ENCODE measurements at regions not wholly inside any gene's neighbourhood (a gene's known extent, or its start where the extent isn't known, plus 50 kb on each side); places are given as distances from the start of the nearest gene placed in this dataset.

- no peak for DNase-seq
Measured at GRCh38 chr2:64322433-64322832, 131.5 kb upstream of the LGALSL start.

DNA sequence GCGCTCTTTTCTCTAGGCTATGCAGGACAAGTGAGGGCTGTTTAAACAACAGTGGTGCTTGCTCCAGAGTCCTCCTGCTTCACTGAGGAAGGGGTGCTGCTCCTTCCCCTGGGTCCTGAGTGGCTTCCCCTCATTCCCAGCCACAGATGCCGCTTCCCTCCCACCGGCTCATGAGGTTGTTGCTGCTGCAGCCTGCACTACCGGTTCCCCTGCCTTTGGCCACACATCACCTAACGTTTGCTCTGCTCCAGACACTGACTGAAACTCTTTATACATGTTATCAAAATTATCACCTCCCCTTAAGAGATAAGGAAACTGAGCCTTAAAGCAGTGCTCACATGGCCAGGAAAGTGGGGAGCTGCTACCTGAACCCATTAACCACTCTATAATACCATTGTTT, 130.8 kb upstream of the LGALSL start:
- no peak for DNase-seq

DNA sequence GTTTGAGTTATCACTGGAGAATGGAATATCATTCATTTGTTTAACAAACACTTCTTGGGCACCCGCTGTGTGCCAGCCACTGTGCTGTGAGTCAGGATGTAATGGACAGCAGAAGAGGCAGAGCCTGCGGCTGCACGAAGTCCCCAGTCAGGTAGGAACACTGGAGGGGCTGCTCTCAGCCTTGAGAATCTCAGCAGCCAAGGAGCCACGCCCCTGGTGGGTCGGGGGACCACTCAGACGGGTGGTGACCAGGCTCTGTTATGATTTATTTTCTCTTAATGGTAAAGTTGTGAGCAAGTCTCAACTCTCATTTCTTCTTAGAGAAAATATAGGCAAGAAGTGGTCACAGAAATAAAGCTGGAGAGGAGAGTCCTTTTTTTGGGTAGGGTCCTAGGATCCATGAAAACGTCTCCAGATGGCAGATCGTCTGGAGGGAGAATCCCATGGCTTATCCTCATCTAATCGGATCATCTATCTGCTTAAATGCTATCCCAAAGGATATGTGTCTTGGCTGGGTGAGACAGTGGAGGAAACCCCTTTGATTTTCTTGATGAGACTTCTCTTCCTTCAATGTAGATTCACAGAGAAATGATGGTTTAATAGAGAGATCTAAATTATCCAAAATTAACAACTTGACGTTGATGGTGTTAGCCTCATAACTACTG, 129.1 kb upstream of the LGALSL start:
- DNase-seq = no peak

DNA sequence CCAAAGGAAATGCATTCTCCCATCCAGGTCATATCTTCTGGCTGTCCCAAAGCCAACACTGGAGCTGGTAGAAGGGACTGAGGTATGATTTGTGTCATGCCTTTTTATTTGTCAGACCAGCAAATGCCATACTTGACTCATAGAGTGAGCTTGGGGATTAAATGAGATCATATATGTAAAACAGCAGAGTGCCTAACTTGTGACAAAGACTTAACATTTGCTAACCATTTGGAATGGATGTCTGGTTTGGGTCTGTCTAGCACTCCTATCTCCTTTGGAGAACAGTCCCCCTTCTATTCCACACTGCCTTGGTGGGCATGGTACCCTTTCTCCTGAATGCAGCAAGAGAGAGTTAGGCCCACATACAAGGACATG, 128.5 kb upstream of the LGALSL start:
- DNase-seq = peak; percentile 36

DNA sequence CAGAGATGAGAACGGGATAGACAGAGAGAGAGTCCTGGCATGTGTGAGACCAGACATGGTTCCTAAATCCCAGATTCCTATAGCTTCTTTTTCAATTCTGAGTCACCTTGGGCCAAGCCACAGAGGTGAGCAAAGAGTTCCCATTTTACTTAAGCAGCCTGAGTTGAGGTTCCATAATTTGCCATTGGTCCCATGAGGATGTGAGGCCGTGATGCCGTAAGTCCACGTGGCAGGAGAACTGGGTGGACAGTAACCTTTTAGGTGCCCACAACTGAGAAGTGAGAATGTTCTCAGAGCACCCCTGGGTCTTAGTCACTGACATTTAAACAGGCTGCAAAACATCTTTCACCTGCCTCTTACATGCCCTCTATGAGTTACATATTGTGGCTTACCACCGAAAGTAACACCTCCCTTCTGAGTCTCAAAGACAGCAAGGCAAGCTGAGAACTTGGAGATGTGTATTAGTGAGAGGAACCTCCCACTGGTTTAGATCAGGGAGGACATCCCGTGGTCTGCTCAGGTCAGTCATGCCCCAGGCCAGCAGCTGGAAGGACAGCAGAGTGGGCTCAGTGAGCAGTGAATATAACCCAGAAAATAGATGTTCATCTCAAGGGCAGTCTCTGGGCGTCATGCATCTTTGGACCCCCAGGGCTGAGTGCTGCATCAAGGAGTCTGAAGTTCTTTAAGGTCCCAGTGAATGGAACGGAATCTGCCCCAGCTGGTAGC, 127.9 kb upstream of the LGALSL start:
- no peak for DNase-seq

DNA sequence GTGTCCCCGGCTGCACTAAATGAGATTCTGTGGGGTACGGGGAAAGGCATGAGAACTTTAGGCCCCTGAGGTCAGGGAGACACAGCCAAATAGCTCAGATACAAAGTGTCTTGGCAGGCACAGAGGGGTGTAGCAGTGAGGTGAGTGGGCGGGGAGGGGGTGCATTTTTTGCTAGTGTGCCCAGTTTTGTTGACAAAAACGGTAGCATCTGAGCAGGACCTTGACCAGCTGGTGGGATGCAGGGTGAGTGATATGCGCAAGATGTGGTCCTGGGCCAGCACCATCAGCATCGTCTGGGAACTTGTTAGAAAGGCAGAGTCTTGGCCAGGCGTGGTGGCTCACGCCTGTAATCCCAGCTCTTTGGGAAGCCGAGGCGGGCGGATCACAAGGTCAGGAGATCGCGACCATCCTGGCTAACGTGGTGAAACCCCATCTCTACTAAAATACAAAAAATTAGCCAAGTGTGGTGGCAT, 127.3 kb upstream of the LGALSL start:
- no peak for DNase-seq

DNA sequence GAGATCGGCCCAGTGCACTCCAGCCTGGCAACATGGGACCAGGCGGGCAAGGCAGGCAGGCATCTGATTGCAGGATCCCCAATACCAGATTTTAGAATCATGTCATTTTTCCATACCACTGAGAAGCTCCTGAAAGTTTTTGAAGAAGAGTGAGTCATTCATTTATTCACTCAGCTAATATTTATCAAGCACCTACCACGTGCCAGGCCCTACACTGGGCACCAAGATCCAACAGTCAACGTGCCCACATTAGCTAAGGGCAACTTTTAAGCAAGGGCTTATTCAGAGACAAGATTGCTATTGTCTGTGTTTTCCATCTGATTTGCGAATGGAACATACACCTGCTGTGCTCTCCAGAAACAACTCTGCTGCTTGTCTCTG, 126.8 kb upstream of the LGALSL start:
- no peak for DNase-seq

DNA sequence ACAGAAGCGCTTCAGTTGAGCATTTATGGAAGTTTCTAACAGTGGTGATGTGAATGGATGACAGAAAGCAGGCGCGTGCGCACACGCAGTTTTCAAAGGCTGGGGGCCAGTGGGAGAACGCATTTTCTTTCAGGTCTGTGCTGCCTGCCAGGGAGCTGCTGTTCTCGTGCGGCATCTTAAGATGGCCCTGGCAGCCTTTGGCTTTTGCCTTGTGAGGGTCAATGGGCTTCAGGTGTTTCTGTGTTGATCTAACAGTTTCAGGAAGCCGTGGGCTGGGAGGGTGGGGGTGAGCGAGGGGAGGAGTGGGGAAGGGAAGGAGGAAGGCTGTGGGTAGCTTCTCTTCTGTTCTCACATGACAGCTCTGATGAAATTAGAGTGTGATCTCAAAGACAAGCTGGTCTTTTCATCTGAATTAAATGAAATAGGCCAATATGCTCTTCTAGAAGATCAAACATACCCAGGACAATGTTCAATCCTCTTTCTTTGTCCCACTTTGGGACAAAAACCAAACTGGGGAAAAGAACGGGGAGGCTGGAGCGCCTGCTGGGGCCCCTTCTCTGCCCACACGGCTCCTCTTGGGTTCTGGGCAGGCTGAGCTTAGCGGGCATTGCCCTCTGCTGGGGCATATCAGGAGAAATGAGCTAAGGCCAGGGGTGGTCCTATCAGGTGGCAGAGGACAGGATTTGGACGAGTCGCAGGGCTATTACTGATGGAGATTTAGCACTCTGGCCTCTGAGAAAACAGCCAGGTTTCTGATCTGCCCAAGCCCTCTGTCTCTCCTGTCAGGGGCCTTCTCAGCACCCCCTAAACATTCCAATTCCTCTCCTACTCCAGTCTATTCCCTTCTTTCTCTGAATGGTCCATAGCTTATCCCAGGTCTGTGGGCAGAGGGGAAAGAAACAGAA, 126.2 kb upstream of the LGALSL start:
- peak; percentile 24 for DNase-seq

GRCh38 chr2:64328415-64328722, 125.6 kb upstream of the LGALSL start:
- DNase-seq = peak; percentile 16

GRCh38 chr2:64328756-64329155, 125.2 kb upstream of the LGALSL start:
- no peak for DNase-seq

DNA sequence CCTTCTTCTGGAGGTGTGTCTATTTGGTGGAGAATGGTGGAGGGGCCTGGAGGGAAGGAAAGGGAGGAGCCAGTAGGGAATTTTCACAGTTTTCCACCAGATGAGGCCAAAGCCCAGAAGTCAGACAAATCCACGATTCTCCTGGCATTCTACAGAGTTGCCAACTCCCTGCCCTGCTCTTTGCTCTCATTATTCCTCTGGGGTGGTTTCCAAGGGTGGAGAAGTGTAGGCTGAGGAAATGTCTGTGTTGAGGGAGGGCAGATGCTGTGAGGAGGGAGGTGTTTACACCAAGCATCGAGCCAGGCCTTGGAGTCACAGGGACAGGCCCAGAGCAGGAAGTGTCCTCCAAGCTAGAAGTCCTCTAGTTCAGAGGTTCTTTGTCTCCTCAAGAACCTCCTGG, 124.1 kb upstream of the LGALSL start:
- DNase-seq = peak; percentile 19

GRCh38 chr2:64330281-64331113, 123.5 kb upstream of the LGALSL start:
- DNase-seq = peak; percentile 83

DNA sequence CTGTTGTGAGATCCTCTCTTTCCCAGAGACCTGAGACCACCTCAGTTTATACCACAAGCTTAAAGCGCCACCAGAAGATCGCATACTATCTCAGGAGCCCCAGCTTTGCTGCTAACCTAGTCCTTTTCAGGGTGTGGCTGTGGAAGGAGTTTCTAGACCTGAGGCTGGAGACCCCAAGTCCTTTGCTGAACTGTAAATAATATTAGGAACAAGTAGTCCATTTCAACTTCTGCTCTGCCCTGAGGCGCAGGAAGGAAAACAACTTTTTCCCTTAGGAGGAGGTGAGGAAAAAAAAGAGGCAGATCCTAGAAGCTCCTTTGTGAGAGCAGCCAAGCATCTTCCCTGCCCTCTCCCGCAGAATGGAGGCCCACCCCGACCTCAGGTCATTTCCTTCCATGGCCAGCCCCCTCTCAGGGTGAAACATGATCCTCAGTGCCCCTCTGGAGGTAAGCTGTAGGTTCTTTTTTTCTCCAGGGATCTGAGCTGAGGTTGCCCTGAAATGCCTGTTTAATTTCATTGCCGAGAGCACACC, 122.8 kb upstream of the LGALSL start:
- no peak for DNase-seq

GRCh38 chr2:64331849-64332699, 121.9 kb upstream of the LGALSL start:
- DNase-seq = no peak

DNA sequence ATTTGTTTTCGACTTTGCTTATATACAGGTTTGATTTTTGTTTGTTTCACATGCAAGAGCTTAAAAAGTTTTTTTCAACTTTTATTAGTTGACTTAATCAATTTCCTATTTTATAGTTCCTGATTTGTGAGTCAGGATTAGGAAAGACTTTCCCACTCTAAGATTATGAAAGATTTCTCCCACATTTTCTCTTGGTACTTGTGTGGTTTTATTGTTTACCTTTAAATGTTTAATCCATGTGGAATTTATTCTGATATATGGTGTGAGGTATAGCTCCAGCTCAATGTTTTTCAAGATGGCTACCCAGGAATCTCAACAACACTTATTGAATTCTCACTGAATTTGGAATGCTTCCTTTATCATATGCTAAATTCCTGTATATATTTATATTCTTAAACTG, 117.8 kb upstream of the LGALSL start:
- DNase-seq = no peak

GRCh38 chr2:64337314-64337713, 116.6 kb upstream of the LGALSL start:
- DNase-seq = no peak

DNA sequence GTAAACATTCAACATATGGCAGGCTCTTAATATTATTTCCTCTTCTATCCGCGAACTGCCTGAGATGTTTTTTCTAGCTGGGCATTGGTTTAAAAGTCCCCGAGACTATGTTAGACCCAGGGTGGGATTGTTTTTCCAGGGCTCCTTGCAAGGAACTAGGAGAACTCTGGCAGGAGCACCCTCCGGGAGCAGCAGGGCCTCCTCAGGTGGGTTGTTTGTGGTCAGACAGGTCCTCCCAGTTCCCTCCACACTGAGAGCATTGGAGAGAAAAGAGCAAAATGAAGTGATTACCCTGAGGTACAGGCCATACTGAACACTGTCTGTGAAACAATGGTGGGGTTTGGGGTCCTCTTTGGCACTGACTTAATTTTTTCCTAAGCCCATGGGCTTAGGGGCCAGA, 115.9 kb upstream of the LGALSL start:
- DNase-seq = no peak

DNA sequence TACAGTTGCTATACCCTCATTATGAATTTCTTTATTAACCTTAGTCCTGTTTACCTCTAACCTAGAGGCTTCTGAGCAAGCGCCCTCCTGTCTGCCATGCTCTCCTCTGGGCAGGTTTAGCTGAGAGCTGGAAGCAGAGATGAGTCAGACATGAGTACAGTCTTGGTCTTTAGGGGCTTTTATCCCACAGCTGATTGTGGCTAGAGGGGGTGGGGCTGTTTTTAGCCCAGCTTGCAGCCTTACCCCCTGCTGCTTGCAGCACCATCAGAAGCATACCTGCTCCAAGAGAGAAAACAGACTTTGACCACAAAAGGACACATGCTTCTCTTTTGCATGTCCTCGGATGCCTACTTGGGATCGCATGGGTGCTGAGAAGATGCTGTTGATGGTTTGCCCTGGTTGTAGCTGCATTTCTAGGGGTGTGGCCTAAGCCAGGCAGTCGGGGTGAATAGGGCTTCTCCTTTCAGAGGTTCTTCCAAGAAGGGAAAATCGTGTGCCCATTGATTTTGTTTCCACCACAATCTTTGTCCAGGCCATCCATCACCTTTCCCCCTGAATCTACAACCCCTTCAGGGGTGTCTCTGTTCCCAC, 115.0 kb upstream of the LGALSL start:
- peak; percentile 72 for DNase-seq

GRCh38 chr2:64341461-64341860, 112.5 kb upstream of the LGALSL start:
- no peak for DNase-seq

GRCh38 chr2:64342195-64343099, 111.5 kb upstream of the LGALSL start:
- no peak for DNase-seq
